ENCODE measurements at regions not wholly inside any gene's neighbourhood (a gene's known extent, or its start where the extent isn't known, plus 50 kb on each side); places are given as distances from the start of the nearest gene placed in this dataset.

DNA sequence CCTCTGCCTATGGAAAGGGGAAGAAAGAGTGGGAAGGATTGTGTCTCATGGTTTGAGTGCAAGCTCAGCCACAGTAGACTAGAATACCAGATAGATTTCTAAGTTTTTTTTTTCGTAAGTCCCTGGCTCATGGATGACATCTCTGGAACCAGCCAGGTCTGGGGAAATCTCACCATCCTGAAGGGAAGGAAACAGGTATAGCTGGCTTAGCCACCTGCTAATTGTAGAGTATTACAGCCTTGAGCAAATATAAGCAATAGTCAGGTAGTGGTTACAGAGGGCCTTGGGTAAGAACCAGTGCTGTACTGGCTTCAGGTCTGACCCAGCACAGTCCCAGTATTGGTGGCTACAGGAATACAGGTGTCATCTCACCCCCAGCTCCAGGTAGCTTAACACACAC, 500.9 kb upstream of the PRMT6 start:
- ChIA-PET POLR2A (ENCODE audit: low non-redundant PET) (no interaction called here), CTCF (no interaction called here)
- intact Hi-C loops (cut with micrococcal nuclease; ENCODE audit: unreplicated experiment) = no loop called here
- TF ChIP-seq EZH2 (IDR thresholded peaks at IDR 0.05; ENCODE audit: borderline replicate concordance, low read depth, low read length, poor library complexity, severe bottlenecking) = no peak
- TF ChIP-seq, protein P1, sequence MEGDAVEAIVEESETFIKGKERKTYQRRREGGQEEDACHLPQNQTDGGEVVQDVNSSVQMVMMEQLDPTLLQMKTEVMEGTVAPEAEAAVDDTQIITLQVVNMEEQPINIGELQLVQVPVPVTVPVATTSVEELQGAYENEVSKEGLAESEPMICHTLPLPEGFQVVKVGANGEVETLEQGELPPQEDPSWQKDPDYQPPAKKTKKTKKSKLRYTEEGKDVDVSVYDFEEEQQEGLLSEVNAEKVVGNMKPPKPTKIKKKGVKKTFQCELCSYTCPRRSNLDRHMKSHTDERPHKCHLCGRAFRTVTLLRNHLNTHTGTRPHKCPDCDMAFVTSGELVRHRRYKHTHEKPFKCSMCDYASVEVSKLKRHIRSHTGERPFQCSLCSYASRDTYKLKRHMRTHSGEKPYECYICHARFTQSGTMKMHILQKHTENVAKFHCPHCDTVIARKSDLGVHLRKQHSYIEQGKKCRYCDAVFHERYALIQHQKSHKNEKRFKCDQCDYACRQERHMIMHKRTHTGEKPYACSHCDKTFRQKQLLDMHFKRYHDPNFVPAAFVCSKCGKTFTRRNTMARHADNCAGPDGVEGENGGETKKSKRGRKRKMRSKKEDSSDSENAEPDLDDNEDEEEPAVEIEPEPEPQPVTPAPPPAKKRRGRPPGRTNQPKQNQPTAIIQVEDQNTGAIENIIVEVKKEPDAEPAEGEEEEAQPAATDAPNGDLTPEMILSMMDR (conservative IDR thresholded peaks at IDR 0.05; ENCODE audit: low read depth, low read length) = no peak
- no peak for DNase-seq (ENCODE audit: low spot score)
- BruUV-seq (replicated peaks) = no TSS peak
- Histone ChIP-seq H3K9me3 (ENCODE audit: low read depth, low read length, poor library complexity, severe bottlenecking) (no peaks in the 10 kb centered on the region), H3K27ac (ENCODE audit: low read depth, low read length, poor library complexity, severe bottlenecking) (no peak overlapping the region), H3K4me1 (ENCODE audit: insufficient read depth, low read length, poor library complexity, severe bottlenecking) (no peaks in the 10 kb centered on the region), H3K27me3 (replicated peaks; ENCODE audit: insufficient read depth, low read depth, low read length, poor library complexity) (no peaks in the 10 kb centered on the region), H3K4me3 (ENCODE audit: low read depth, low read length, poor library complexity, severe bottlenecking) (no peak overlapping the region), H3K36me3 (ENCODE audit: insufficient read depth, low read length, poor library complexity, severe bottlenecking) (no peaks in the 10 kb centered on the region)

DNA sequence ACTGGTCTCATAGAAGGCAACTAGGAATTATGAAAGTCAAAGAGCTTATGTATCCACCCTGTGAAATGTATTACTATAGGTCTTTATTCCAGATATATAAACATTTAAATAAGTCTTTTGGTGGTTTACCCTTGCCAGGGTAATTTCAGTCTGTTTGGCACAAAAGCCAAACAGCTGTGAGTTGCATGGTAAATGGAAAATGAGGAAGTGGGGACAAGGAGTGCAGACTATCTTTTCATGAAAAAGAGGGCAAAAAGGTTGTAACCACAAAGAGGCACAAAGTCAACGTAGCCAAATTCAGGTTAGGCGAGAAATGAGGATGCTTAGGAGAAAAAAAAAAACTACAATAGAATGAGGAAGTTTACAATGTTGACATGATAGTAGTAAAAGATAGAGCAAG, 492.3 kb upstream of the PRMT6 start:
- POLR2A ChIA-PET (ENCODE audit: low non-redundant PET) = no interaction called here
- Histone ChIP-seq H3K27ac (ENCODE audit: low read depth, low read length, poor library complexity, severe bottlenecking) (no peak overlapping the region), H3K9me3 (ENCODE audit: low read depth, low read length, poor library complexity, severe bottlenecking) (no peaks in the 10 kb centered on the region), H3K36me3 (ENCODE audit: insufficient read depth, low read length, poor library complexity, severe bottlenecking) (no peaks in the 10 kb centered on the region), H3K27me3 (replicated peaks; ENCODE audit: insufficient read depth, low read depth, low read length, poor library complexity) (no peaks in the 10 kb centered on the region), H3K4me1 (ENCODE audit: insufficient read depth, low read length, poor library complexity, severe bottlenecking) (peaks cover 8% of the 10 kb centered on the region), H3K4me3 (ENCODE audit: low read depth, low read length, poor library complexity, severe bottlenecking) (no peak overlapping the region)
- TF ChIP-seq, protein P1 (conservative IDR thresholded peaks at IDR 0.05; ENCODE audit: low read depth, low read length) = no peak
- no peak for TF ChIP-seq EZH2 (IDR thresholded peaks at IDR 0.05; ENCODE audit: borderline replicate concordance, low read depth, low read length, poor library complexity, severe bottlenecking)
- no peak for DNase-seq (ENCODE audit: low spot score)
- intact Hi-C loops (cut with micrococcal nuclease; ENCODE audit: unreplicated experiment) = no loop called here
- CTCF ChIA-PET = no interaction called here
- BruUV-seq (replicated peaks) = no TSS peak

DNA sequence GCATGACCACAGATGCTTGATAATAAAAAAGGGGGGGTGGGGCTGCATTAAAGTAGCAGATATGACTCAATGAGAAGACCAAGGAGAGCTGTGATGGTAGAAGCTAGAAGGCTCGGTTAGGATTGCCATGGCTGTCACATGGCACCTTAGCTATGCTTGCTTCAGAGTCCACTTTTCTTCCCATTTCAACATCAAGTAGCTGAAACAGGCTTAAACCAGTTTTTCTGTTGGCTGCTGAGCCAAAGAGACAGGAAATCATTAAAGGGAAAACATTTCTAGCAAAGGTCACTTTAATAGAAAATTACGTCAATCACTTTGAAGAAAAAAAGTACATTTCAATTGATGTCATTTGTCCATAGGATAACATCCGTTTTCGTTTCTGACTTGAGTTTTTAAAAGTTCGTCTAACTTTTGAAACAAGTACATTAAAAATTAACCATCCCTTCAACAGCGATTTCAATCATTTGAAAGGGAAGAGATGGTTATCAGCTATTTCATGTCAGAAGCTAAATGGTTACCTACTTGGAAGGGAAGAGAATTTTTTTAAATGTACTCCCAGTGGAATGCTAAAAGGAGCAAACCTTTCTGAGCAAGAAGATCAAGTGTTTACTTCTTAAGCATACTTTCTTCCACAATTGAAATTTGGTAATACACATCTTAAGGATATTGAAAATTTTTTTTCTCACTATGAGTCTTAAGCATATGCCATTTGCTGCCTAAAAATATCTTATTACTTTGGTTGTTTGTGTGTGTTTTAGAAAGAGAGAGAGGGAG, 488.1 kb upstream of the PRMT6 start:
- peaks cover 8% of the 10 kb centered on the region for H3K4me1 ChIP-seq (ENCODE audit: insufficient read depth, low read length, poor library complexity, severe bottlenecking)
- no TSS peak for BruUV-seq (replicated peaks)
- POLR2A ChIA-PET (ENCODE audit: low non-redundant PET) = interaction anchor here (0.7 kb wide), 1 partner anchor 205 kb away, joined by 3 read pairs; no protein-coding TSS in a partner anchor

More for the DNA sequence above, 488.1 kb upstream of the PRMT6 start:
- H3K9me3 ChIP-seq (ENCODE audit: low read depth, low read length, poor library complexity, severe bottlenecking) = no peaks in the 10 kb centered on the region
- no peaks in the 10 kb centered on the region for H3K36me3 ChIP-seq (ENCODE audit: insufficient read depth, low read length, poor library complexity, severe bottlenecking)
- DNase-seq (ENCODE audit: low spot score) = peak; percentile 29
- intact Hi-C loops (cut with micrococcal nuclease; ENCODE audit: unreplicated experiment) = no loop called here
- H3K27me3 ChIP-seq (replicated peaks; ENCODE audit: insufficient read depth, low read depth, low read length, poor library complexity) = no peaks in the 10 kb centered on the region
- H3K27ac ChIP-seq (ENCODE audit: low read depth, low read length, poor library complexity, severe bottlenecking) = no peak overlapping the region
- H3K4me3 ChIP-seq (ENCODE audit: low read depth, low read length, poor library complexity, severe bottlenecking) = no peak overlapping the region
- TF ChIP-seq EZH2 (IDR thresholded peaks at IDR 0.05; ENCODE audit: borderline replicate concordance, low read depth, low read length, poor library complexity, severe bottlenecking) = no peak
- TF ChIP-seq, protein P1 (conservative IDR thresholded peaks at IDR 0.05; ENCODE audit: low read depth, low read length) = no peak
- CTCF ChIA-PET = no interaction called here

Measured in A673 (cell line).